Liver (tissue), 3 donors: ENCODE measurements at regions not wholly inside any gene's neighbourhood (a gene's known extent, or its start where the extent isn't known, plus 50 kb on each side); places are given as distances from the start of the nearest gene placed in this dataset.

ENCODE experiments used
- ATF3 ChIP-seq: IDR thresholded peaks from 2 replicates; pipeline ENCODE4 v1.6.1; 2016; ENCODE audit warnings: antibody characterized with exemption
- EGR1 ChIP-seq, 2 donors: IDR thresholded peaks; 2 replicates each; pipeline ENCODE4 v1.6.1; 2016 to 2018; ENCODE audit warnings: antibody characterized with exemption in 2 of 2, low read depth in 2 of 2
- FOXA1 ChIP-seq: IDR thresholded peaks from 2 replicates; pipeline ENCODE4 v1.6.1; 2016; ENCODE audit warnings: antibody characterized with exemption
- GABPA ChIP-seq, 2 donors: IDR thresholded peaks in 1 of 2; conservative IDR thresholded peaks in 1 of 2; 2 replicates each; pipeline ENCODE4 v1.6.1; 2016; ENCODE audit warnings: antibody characterized with exemption in 2 of 2, mild to moderate bottlenecking in 1 of 2, moderate library complexity in 1 of 2
- HNF4G ChIP-seq: IDR thresholded peaks from 2 replicates; pipeline ENCODE4 v1.6.1; 2016; ENCODE audit warnings: antibody characterized with exemption
- JUND ChIP-seq, 2 donors: IDR thresholded peaks; 2 replicates each; pipeline ENCODE4 v1.6.1; 2016; ENCODE audit warnings: antibody characterized with exemption in 2 of 2
- RAD21 ChIP-seq, 2 donors: IDR thresholded peaks; 2 replicates each; pipeline ENCODE4 v1.6.1; 2016; ENCODE audit warnings: antibody characterized with exemption in 2 of 2, mild to moderate bottlenecking in 2 of 2
- SP1 ChIP-seq: IDR thresholded peaks from 2 replicates; pipeline ENCODE4 v1.6.1; 2018; ENCODE audit warnings: antibody characterized with exemption, mild to moderate bottlenecking
- TAF1 ChIP-seq: conservative IDR thresholded peaks from 2 replicates; pipeline ENCODE4 v1.6.1; 2016; ENCODE audit warnings: antibody characterized with exemption, mild to moderate bottlenecking
- YY1 ChIP-seq: IDR thresholded peaks from 2 replicates; pipeline ENCODE4 v1.6.1; 2016; ENCODE audit warnings: antibody characterized with exemption, mild to moderate bottlenecking
- TF ChIP-seq, protein P1 (sequence below): fragments of 150-350 bp; IDR thresholded peaks from 2 replicates; pipeline ENCODE4 v1.5.1; 2017; ENCODE audit warnings: improper control_type of control experiment, low read depth, low read length; ENCODE audit not compliant: missing input control
- TF ChIP-seq, protein P2 (sequence below): IDR thresholded peaks from 2 replicates; pipeline ENCODE4 v1.6.1; 2016; ENCODE audit warnings: antibody characterized with exemption, mild to moderate bottlenecking
- TF ChIP-seq, protein P3 (sequence below): IDR thresholded peaks from 2 replicates; pipeline ENCODE4 v1.6.1; 2016; ENCODE audit warnings: antibody characterized with exemption
- TF ChIP-seq, protein P4 (sequence below): IDR thresholded peaks from 2 replicates; pipeline ENCODE4 v1.6.1; 2016; ENCODE audit warnings: antibody characterized with exemption
- donor health status: healthy.
- donor health status: healthy.

DNA sequence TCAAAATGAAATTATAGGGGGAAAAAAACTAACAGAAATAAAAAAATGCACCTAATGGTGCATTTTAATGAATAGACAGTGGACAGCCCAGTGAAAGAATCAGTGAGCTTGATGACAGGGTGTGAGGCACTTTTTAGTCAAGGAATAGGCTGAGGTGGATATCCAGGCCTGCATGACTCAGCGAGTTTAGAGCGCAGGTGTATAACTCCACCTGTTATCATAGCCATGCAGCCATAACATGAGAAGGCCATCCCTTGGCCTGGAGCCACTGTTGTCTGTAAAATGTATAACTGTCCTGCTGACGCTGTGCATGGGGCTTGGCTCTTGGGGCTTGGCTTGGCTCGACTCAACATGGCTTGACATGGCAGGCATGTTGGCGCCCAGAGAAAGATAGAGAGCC lies 331.5 kb upstream of the NOX3 start:
- TF ChIP-seq, protein P1, sequence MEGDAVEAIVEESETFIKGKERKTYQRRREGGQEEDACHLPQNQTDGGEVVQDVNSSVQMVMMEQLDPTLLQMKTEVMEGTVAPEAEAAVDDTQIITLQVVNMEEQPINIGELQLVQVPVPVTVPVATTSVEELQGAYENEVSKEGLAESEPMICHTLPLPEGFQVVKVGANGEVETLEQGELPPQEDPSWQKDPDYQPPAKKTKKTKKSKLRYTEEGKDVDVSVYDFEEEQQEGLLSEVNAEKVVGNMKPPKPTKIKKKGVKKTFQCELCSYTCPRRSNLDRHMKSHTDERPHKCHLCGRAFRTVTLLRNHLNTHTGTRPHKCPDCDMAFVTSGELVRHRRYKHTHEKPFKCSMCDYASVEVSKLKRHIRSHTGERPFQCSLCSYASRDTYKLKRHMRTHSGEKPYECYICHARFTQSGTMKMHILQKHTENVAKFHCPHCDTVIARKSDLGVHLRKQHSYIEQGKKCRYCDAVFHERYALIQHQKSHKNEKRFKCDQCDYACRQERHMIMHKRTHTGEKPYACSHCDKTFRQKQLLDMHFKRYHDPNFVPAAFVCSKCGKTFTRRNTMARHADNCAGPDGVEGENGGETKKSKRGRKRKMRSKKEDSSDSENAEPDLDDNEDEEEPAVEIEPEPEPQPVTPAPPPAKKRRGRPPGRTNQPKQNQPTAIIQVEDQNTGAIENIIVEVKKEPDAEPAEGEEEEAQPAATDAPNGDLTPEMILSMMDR: no peak
- TF ChIP-seq SP1 (no peak), RAD21 (IDR thresholded peaks at IDR 0.05) (no peak), YY1 (no peak), JUND (IDR thresholded peaks at IDR 0.05) (no peak), TAF1 (no peak), ATF3 (no peak), GABPA (IDR thresholded peaks at IDR 0.05 in 1 of 2, conservative IDR thresholded peaks at IDR 0.05 in 1 of 2) (no peak), EGR1 (IDR thresholded peaks at IDR 0.05; ENCODE audit: low read depth in 2 of 2) (no peak), HNF4G (no peak), FOXA1 (no peak)
- TF ChIP-seq, protein P2, sequence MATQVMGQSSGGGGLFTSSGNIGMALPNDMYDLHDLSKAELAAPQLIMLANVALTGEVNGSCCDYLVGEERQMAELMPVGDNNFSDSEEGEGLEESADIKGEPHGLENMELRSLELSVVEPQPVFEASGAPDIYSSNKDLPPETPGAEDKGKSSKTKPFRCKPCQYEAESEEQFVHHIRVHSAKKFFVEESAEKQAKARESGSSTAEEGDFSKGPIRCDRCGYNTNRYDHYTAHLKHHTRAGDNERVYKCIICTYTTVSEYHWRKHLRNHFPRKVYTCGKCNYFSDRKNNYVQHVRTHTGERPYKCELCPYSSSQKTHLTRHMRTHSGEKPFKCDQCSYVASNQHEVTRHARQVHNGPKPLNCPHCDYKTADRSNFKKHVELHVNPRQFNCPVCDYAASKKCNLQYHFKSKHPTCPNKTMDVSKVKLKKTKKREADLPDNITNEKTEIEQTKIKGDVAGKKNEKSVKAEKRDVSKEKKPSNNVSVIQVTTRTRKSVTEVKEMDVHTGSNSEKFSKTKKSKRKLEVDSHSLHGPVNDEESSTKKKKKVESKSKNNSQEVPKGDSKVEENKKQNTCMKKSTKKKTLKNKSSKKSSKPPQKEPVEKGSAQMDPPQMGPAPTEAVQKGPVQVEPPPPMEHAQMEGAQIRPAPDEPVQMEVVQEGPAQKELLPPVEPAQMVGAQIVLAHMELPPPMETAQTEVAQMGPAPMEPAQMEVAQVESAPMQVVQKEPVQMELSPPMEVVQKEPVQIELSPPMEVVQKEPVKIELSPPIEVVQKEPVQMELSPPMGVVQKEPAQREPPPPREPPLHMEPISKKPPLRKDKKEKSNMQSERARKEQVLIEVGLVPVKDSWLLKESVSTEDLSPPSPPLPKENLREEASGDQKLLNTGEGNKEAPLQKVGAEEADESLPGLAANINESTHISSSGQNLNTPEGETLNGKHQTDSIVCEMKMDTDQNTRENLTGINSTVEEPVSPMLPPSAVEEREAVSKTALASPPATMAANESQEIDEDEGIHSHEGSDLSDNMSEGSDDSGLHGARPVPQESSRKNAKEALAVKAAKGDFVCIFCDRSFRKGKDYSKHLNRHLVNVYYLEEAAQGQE: no peak
- TF ChIP-seq, protein P3, sequence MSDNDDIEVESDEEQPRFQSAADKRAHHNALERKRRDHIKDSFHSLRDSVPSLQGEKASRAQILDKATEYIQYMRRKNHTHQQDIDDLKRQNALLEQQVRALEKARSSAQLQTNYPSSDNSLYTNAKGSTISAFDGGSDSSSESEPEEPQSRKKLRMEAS: no peak
- TF ChIP-seq, protein P4, sequence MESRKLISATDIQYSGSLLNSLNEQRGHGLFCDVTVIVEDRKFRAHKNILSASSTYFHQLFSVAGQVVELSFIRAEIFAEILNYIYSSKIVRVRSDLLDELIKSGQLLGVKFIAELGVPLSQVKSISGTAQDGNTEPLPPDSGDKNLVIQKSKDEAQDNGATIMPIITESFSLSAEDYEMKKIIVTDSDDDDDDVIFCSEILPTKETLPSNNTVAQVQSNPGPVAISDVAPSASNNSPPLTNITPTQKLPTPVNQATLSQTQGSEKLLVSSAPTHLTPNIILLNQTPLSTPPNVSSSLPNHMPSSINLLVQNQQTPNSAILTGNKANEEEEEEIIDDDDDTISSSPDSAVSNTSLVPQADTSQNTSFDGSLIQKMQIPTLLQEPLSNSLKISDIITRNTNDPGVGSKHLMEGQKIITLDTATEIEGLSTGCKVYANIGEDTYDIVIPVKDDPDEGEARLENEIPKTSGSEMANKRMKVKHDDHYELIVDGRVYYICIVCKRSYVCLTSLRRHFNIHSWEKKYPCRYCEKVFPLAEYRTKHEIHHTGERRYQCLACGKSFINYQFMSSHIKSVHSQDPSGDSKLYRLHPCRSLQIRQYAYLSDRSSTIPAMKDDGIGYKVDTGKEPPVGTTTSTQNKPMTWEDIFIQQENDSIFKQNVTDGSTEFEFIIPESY: no peak
